ENCODE measurements at regions not wholly inside any gene's neighbourhood (a gene's known extent, or its start where the extent isn't known, plus 50 kb on each side); places are given as distances from the start of the nearest gene placed in this dataset.

GRCh38 chr6:50442531-50443040 lies 270.7 kb upstream of the TFAP2D start:
- intact Hi-C loops (cut with DNase I, micrococcal nuclease): no loop called here
- Mint-ChIP-seq H3K4me3 (no peak overlapping the region), H3K27ac (no peak overlapping the region), H3K4me1 (no peaks in the 10 kb centered on the region), H3K36me3 (ENCODE audit: low read depth) (no peaks in the 10 kb centered on the region), H3K9me3 (ENCODE audit: low read depth) (peaks cover 2% of the 10 kb centered on the region), H3K27me3 (no peaks in the 10 kb centered on the region)
- POLR2A ChIA-PET: no interaction called here
- DNase-seq: no peak
- CTCF ChIA-PET: no interaction called here
- ATAC-seq: no peak

- ChIA-PET POLR2A (no interaction called here), CTCF (no interaction called here)
- H3K27ac Mint-ChIP-seq: no peak overlapping the region
- DNase-seq (no peak), ATAC-seq (no peak)
- no peak overlapping the region for H3K4me3 Mint-ChIP-seq
- intact Hi-C loops (cut with DNase I, micrococcal nuclease): no loop called here
- no peaks in the 10 kb centered on the region for H3K4me1 Mint-ChIP-seq
- no peaks in the 10 kb centered on the region for H3K27me3 Mint-ChIP-seq
- peaks cover 2% of the 10 kb centered on the region for H3K9me3 Mint-ChIP-seq (ENCODE audit: low read depth)
- no peaks in the 10 kb centered on the region for H3K36me3 Mint-ChIP-seq (ENCODE audit: low read depth)
These were observed 270.2 kb upstream of the TFAP2D start for GRCh38 chr6:50443144-50443543.

GRCh38 chr6:50449128-50449527 lies 264.2 kb upstream of the TFAP2D start:
- ChIA-PET POLR2A (no interaction called here), CTCF (interaction anchor here (0.7 kb wide), 1 partner anchor 31 kb away, joined by 3 read pairs; no protein-coding TSS in a partner anchor)
- Mint-ChIP-seq H3K27me3 (no peaks in the 10 kb centered on the region), H3K4me1 (no peaks in the 10 kb centered on the region), H3K27ac (no peak overlapping the region), H3K9me3 (ENCODE audit: low read depth) (peaks cover 4% of the 10 kb centered on the region), H3K36me3 (ENCODE audit: low read depth) (no peaks in the 10 kb centered on the region), H3K4me3 (no peak overlapping the region)
- ATAC-seq (no peak), DNase-seq (no peak)
- intact Hi-C loops (cut with DNase I, micrococcal nuclease): no loop called here

GRCh38 chr6:50451826-50452400 lies 261.4 kb upstream of the TFAP2D start:
- no peak for ATAC-seq
- peaks cover 2% of the 10 kb centered on the region for H3K9me3 Mint-ChIP-seq (ENCODE audit: low read depth)
- DNase-seq: no peak
- CTCF ChIA-PET: no interaction called here
- no peaks in the 10 kb centered on the region for H3K4me1 Mint-ChIP-seq
- no peaks in the 10 kb centered on the region for H3K27me3 Mint-ChIP-seq
- H3K27ac Mint-ChIP-seq: no peak overlapping the region
- intact Hi-C loops (cut with DNase I, micrococcal nuclease): no loop called here
- H3K4me3 Mint-ChIP-seq: no peak overlapping the region
- POLR2A ChIA-PET: no interaction called here
- no peaks in the 10 kb centered on the region for H3K36me3 Mint-ChIP-seq (ENCODE audit: low read depth)

GRCh38 chr6:50455029-50455428 lies 258.3 kb upstream of the TFAP2D start:
- H3K27ac Mint-ChIP-seq: no peak overlapping the region
- POLR2A ChIA-PET: no interaction called here

GRCh38 chr6:50457351-50457750 lies 256.0 kb upstream of the TFAP2D start:
- Mint-ChIP-seq H3K4me3 (no peak overlapping the region), H3K27me3 (no peaks in the 10 kb centered on the region), H3K4me1 (no peaks in the 10 kb centered on the region), H3K9me3 (ENCODE audit: low read depth) (no peaks in the 10 kb centered on the region), H3K27ac (no peak overlapping the region), H3K36me3 (ENCODE audit: low read depth) (no peaks in the 10 kb centered on the region)
- DNase-seq (no peak), ATAC-seq (no peak)
- ChIA-PET POLR2A (no interaction called here), CTCF (no interaction called here)
- intact Hi-C loops (cut with DNase I, micrococcal nuclease): no loop called here

More at GRCh38 chr6:50455029-50455428, 258.3 kb upstream of the TFAP2D start:
- intact Hi-C loops (cut with DNase I, micrococcal nuclease): no loop called here
- Mint-ChIP-seq H3K9me3 (ENCODE audit: low read depth) (peaks cover 2% of the 10 kb centered on the region), H3K4me3 (no peak overlapping the region), H3K36me3 (ENCODE audit: low read depth) (no peaks in the 10 kb centered on the region), H3K4me1 (no peaks in the 10 kb centered on the region), H3K27me3 (no peaks in the 10 kb centered on the region)
- no peak for DNase-seq
- CTCF ChIA-PET: no interaction called here
- ATAC-seq: no peak

GRCh38 chr6:50461696-50462095 lies 251.6 kb upstream of the TFAP2D start:
- ChIA-PET POLR2A (no interaction called here), CTCF (no interaction called here)
- Mint-ChIP-seq H3K27me3 (no peaks in the 10 kb centered on the region), H3K27ac (no peak overlapping the region), H3K36me3 (ENCODE audit: low read depth) (no peaks in the 10 kb centered on the region), H3K9me3 (ENCODE audit: low read depth) (peaks cover 2% of the 10 kb centered on the region), H3K4me3 (no peak overlapping the region), H3K4me1 (no peaks in the 10 kb centered on the region)
- DNase-seq: no peak
- intact Hi-C loops (cut with DNase I, micrococcal nuclease): no loop called here
- ATAC-seq: no peak

- Mint-ChIP-seq H3K27me3 (no peaks in the 10 kb centered on the region), H3K4me3 (no peak overlapping the region), H3K27ac (no peak overlapping the region), H3K36me3 (ENCODE audit: low read depth) (no peaks in the 10 kb centered on the region), H3K4me1 (no peaks in the 10 kb centered on the region), H3K9me3 (ENCODE audit: low read depth) (peaks cover 2% of the 10 kb centered on the region)
- ChIA-PET CTCF (no interaction called here), POLR2A (no interaction called here)
- no peak for DNase-seq
- no peak for ATAC-seq
- intact Hi-C loops (cut with DNase I, micrococcal nuclease): no loop called here
These were observed 249.4 kb upstream of the TFAP2D start for GRCh38 chr6:50463931-50464330.

- intact Hi-C loops (cut with DNase I, micrococcal nuclease): no loop called here
- CTCF ChIA-PET: no interaction called here
- H3K4me3 Mint-ChIP-seq: no peak overlapping the region
- DNase-seq (no peak), ATAC-seq (no peak)
- no peak overlapping the region for H3K27ac Mint-ChIP-seq
- POLR2A ChIA-PET: no interaction called here
- H3K9me3 Mint-ChIP-seq (ENCODE audit: low read depth): peaks cover 2% of the 10 kb centered on the region
- no peaks in the 10 kb centered on the region for H3K36me3 Mint-ChIP-seq (ENCODE audit: low read depth)
- no peaks in the 10 kb centered on the region for H3K4me1 Mint-ChIP-seq
- no peaks in the 10 kb centered on the region for H3K27me3 Mint-ChIP-seq
These were observed 245.4 kb upstream of the TFAP2D start for GRCh38 chr6:50467931-50468330.

- CTCF ChIA-PET: no interaction called here
- intact Hi-C loops (cut with DNase I, micrococcal nuclease): no loop called here
These were observed 242.3 kb upstream of the TFAP2D start for GRCh38 chr6:50471041-50471440.

GRCh38 chr6:50510361-50510760 lies 203.0 kb upstream of the TFAP2D start:
- no peaks in the 10 kb centered on the region for H3K27me3 Mint-ChIP-seq
- POLR2A ChIA-PET: no interaction called here
- CTCF ChIA-PET: no interaction called here
- DNase-seq: no peak
- intact Hi-C loops (cut with DNase I, micrococcal nuclease): no loop called here
- H3K4me1 Mint-ChIP-seq: no peaks in the 10 kb centered on the region
- no peaks in the 10 kb centered on the region for H3K36me3 Mint-ChIP-seq (ENCODE audit: low read depth)
- no peak for ATAC-seq
- H3K4me3 Mint-ChIP-seq: no peak overlapping the region
- no peak overlapping the region for H3K27ac Mint-ChIP-seq
- no peaks in the 10 kb centered on the region for H3K9me3 Mint-ChIP-seq (ENCODE audit: low read depth)

More at GRCh38 chr6:50471041-50471440, 242.3 kb upstream of the TFAP2D start:
- Mint-ChIP-seq H3K27ac (no peak overlapping the region), H3K36me3 (ENCODE audit: low read depth) (no peaks in the 10 kb centered on the region), H3K9me3 (ENCODE audit: low read depth) (no peaks in the 10 kb centered on the region), H3K27me3 (no peaks in the 10 kb centered on the region), H3K4me1 (no peaks in the 10 kb centered on the region), H3K4me3 (no peak overlapping the region)
- no peak for DNase-seq
- POLR2A ChIA-PET: no interaction called here
- ATAC-seq: no peak

- ATAC-seq (no peak), DNase-seq (no peak)
- CTCF ChIA-PET: no interaction called here
- Mint-ChIP-seq H3K36me3 (ENCODE audit: low read depth) (no peaks in the 10 kb centered on the region), H3K9me3 (ENCODE audit: low read depth) (peaks cover 2% of the 10 kb centered on the region), H3K27ac (no peak overlapping the region), H3K4me1 (no peaks in the 10 kb centered on the region), H3K27me3 (no peaks in the 10 kb centered on the region), H3K4me3 (no peak overlapping the region)
- intact Hi-C loops (cut with DNase I, micrococcal nuclease): no loop called here
- POLR2A ChIA-PET: interaction anchor here (0.6 kb wide), 1 partner anchor 554 kb away, joined by 3 read pairs; no protein-coding TSS in a partner anchor
These were observed 192.7 kb upstream of the TFAP2D start for GRCh38 chr6:50520326-50521266.
